Activated naive CD4-positive, alpha-beta T cell treated with Interleukin-2 at 50 U/mL for 16 hours (primary cell): ENCODE measurements at regions not wholly inside any gene's neighbourhood (a gene's known extent, or its start where the extent isn't known, plus 50 kb on each side); places are given as distances from the start of the nearest gene placed in this dataset.

ENCODE experiments used
- DNase-seq: peaks from one replicate; pipeline ENCODE4 v3.0.0-alpha.2; 2020

DNA sequence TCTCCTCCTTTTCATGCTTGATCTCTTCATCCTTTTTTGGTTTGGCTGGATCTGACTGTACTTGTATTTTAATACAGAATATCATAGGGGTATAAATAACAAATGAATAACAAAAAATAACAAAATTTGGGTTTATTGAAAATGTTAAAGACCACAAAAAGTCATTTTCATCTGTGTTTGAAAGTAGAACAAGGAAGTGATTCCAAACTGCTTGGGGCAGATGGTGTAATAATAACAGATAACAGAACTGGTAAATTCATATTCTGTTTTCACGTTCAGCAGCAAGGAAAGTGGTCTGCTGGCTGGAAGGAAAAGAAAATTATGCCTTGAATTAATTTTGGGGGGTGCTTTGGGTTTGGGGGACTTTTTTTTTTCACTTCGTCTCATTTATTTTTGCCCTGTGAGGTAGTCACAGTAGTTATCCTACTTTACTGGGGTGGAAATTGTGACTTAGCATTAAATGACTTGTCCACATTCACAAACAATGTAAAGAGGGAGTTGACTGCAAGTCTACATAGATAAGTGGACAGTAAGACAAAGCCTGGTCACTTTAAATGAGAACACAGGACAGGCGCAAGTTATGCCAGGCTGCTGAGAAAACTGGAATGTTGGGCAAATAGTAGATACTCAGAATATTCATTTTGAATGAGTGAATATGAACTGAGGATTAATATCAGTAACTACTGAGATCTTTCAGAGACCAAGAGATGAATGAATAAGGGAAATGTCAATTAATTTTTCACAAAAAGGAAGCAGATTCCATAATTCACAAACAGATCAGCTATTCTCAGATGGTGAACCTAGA is 193.9 kb upstream of the CITED2 start:
- DNase-seq, result no peak

- DNase-seq, result no peak
These were observed 192.6 kb upstream of the CITED2 start for GRCh38 chr6:139567095-139567494.

- DNase-seq, result no peak
These were observed 191.1 kb upstream of the CITED2 start for GRCh38 chr6:139565591-139565990.

DNA sequence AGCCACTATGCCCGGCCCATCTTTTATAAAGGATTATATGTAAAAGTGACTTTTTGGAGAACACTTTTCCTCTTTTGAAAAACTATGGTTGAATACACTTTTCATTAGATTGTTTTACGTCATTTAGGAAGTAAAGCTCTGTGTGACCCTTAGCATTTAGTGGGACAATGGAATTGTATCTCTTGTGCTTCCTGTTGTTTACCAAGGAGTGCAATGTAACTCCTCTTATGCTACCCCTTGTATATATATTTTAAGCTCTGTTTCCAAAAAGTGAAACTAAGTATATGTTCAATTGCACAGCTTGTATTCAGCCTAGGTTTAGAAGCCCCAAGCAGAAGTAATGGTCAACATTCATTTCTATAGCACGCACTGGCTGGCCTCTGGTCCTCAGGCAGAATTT is 183.1 kb upstream of the CITED2 start:
- no peak for DNase-seq

DNA sequence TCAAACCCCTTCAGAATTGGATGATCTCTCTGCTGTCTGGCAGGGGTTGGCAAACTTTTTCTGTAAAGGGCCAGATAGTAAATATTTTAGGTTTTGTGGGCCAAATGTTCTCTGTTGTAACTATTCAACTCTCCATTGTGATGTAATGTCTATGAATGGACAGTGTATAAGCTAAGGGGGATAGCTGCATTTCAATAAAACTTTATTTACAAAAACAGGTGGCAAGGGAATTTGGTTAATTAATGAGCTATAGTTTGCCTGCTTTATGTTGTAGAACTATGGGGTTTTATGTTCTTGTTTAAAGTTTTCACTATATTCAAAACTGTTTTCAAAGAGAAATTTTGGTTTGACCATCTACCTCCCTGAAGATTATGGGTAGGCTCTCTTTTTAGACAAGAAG is 182.1 kb upstream of the CITED2 start:
- no peak for DNase-seq

GRCh38 chr6:139553916-139554315 is 179.5 kb upstream of the CITED2 start:
- DNase-seq, result no peak

GRCh38 chr6:139551376-139551775 is 176.9 kb upstream of the CITED2 start:
- no peak for DNase-seq

DNA sequence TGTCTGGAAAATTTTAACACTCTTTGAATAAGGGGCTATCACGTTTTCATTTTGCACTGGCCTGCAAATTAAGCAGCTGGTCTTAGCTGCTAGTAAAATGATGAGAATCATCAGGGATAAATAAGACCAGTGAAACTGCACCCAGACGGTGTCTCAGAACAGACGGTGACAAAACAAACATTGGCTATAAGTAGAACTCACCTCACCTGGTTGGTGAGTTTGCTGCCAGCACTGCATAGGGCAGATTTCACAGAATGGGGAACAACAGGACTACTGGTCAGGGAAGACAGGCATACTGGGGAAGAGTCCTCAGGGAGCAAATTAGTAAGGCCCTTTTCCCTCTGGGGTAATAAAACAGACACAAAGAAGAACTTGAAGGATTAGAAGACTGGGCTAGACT is 175.9 kb upstream of the CITED2 start:
- DNase-seq, result no peak

- no peak for DNase-seq
These were observed 175.2 kb upstream of the CITED2 start for GRCh38 chr6:139549561-139550070.

- no peak for DNase-seq
These were observed 173.4 kb upstream of the CITED2 start for GRCh38 chr6:139547804-139548203.

DNA sequence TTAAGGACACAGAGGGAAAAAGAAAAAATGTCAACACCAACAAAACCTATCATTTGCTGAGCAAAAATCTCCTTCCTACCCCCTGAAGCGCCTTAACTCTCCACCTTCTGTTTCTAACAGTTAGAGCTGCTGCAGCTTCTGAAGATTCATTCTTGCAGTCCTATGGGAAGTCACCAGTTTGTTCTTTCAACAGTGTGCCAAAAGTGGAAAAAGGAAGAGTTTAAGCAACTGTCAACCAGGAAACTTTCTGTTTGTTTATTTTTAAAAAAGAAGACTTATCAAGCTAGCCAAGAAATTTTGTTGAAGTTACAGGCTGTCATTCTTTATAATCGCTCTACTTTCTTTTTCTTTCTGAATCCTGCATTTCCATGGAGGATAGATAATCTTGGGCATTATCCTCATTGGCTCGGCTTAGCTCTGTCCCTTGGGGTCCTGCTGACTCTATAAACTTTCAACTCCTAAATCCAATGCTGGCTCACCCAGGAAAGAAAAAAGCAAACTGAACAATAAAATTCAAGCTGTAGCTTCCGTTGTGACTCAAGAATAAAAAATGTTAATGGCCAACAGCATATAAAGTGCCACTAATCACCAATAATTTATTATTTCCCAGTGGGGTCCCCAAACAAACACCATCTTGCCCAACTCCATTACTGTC is 172.8 kb upstream of the CITED2 start:
- no peak for DNase-seq

GRCh38 chr6:139546106-139546472 is 171.6 kb upstream of the CITED2 start:
- DNase-seq, result no peak

DNA sequence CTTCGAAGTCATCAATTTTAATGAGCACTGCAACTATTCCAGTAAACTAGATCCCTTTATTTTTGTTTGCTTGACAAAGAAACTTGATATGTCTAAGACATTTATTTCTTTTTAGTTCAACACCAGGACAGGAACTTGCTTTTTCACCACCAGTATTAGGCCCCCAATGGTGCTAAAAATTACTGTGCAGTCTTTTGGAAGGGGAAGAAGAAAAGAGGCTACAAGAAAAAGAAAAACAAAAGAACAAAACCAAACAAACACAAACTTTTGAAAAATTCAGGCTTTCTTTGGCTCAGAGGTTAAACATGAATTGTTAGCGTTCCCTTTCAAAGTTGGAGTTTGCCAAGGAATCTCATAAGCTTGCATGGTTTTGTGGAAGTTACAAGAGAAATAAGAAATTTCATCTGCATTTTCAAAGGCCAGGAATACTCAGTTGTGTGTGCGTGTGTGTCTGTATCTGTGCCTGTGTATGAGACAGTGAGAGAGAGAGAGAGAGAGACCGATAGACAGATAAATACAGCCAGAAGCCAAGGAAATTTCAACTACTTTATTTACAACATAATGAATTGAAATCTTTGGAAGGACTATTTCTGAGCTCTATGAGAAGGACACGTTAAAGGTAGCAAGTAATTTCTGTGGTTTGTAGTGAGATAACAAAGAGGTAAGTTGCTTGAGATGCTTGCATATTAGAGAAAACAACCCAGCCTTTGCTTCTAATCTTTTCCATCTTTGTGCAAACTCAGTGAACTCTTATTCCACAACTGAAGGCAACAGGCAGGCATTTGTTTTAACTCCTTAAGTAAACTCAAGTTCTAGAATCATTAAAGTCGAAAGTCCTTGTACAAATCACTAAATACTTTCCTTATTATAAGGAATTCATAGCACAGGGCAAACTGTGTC is 171.0 kb upstream of the CITED2 start:
- no peak for DNase-seq

DNA sequence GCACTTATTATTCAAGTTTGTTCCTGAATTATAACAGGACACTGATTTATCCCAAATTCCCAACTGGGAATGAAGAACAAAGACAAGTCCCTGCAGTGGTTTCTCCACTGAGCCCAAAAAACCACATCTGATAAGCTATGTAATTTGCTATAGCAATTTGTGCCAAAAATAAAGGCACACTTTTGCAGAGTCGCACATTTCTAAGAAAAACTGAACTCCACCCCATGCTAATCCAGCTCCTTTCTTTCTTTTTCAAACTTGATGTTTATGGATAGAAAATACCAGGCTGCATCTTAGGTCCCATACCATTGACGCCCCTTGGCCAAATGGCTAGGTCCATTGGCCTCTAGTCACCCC is 170.2 kb upstream of the CITED2 start:
- DNase-seq, result no peak

DNA sequence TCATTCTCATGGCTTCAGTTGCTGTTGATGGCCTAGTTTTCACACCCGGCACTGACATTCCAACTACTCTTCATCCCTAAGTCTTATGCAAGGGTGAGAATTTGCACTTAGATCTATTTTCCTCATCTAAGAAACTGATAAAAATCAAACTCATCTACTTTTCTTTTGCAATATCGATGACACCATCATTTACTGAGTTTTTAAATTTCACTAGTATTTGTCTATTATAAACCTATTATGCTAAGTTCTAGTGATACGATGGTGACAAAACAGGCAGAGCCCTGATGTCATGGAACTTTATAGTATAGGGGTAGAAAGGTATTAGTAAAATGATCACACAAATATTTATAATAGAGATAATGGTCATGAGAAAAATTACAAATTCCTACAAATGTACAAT is 167.9 kb upstream of the CITED2 start:
- DNase-seq, result no peak

- DNase-seq, result no peak
These were observed 166.4 kb upstream of the CITED2 start for GRCh38 chr6:139540894-139541293.

GRCh38 chr6:139540276-139540675 is 165.8 kb upstream of the CITED2 start:
- DNase-seq, result peak; percentile 58

GRCh38 chr6:139539852-139540251 is 165.4 kb upstream of the CITED2 start:
- DNase-seq, result no peak

- no peak for DNase-seq
These were observed 163.9 kb upstream of the CITED2 start for GRCh38 chr6:139538366-139538765.

DNA sequence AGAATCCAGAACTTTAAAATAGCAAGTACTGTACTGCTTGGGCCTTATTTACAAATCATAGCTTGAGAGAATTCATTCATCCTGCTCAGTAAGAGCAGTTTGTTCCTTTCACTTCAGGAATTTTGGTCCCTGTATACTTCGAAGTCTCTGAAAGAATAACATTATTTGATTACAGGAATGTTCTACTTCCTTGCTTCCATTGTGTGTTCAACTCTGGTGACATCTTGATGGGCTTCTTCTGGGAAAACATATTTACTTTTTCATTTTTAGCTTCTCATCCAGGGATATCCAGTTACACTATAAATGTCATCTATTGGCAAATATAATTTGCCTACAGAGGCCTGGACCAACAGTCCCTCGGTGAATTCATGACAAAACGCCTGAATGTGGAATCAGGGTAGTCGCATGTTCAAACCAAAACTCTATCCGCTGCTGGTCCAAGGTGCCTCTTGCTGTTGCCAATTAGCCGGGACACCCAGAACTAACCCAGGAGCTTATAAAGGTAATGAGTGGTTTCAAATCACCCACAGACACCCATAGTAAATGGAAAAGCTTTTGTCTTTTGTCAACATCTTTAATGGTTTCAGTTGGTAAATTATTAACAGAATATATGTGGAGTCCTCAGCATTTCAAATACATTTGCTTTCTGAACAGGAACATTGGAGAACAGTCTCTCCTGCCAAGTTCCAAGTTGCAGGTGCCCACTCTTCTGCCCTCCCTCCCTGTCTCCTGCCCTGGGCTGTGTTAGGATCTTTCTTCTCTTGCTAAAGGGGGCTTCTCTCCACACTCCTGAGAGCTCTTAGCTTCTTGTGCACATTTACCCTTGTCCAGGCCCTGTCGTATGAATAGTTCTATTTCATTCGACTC is 162.5 kb upstream of the CITED2 start:
- DNase-seq, result no peak

- no peak for DNase-seq
These were observed 160.1 kb upstream of the CITED2 start for GRCh38 chr6:139534472-139535115.
